Suppressor macrophage (primary cell): ENCODE measurements at regions not wholly inside any gene's neighbourhood (a gene's known extent, or its start where the extent isn't known, plus 50 kb on each side); places are given as distances from the start of the nearest gene placed in this dataset.
"Not testable (repeated sequence)": the region's sequence is repeated elsewhere in the genome, so short reads cannot be mapped to it uniquely, and the experiment has no call there.

Experiments
- DNase-seq, 4 experiments: peaks; one replicate each; pipeline ENCODE4 v3.0.0-alpha.2; 2020 to 2022

GRCh38 chr20:19874040-19874727, 116.1 kb downstream of the RIN2 start:
- DNase-seq, result no peak

GRCh38 chr20:19875376-19876221, 117.5 kb downstream of the RIN2 start:
- DNase-seq, result peak; percentile 25 to 58 (median 35)

- no peak for DNase-seq
These were observed 118.9 kb downstream of the RIN2 start for GRCh38 chr20:19876828-19877460.

- DNase-seq, result not testable (repeated sequence)
These were observed 121.8 kb downstream of the RIN2 start for GRCh38 chr20:19879874-19880255.

GRCh38 chr20:19880256-19881079, 122.4 kb downstream of the RIN2 start:
- DNase-seq, result peak in 3 of 4 experiments; percentile 13 to 53 (median 35)

- DNase-seq, result no peak
These were observed 123.2 kb downstream of the RIN2 start for GRCh38 chr20:19881080-19881840.

- DNase-seq, result no peak
These were observed 123.9 kb downstream of the RIN2 start for GRCh38 chr20:19881990-19882389.

GRCh38 chr20:19882446-19882845, 124.4 kb downstream of the RIN2 start:
- no peak for DNase-seq

- DNase-seq, result no peak
These were observed 125.4 kb downstream of the RIN2 start for GRCh38 chr20:19883501-19883900.

- DNase-seq, result no peak
These were observed 127.5 kb downstream of the RIN2 start for GRCh38 chr20:19885594-19885938.

GRCh38 chr20:19885939-19886660, 128.0 kb downstream of the RIN2 start:
- DNase-seq, result peak; percentile 36 to 56 (median 46)

GRCh38 chr20:19886661-19887288, 128.7 kb downstream of the RIN2 start:
- DNase-seq, result no peak

GRCh38 chr20:19887556-19888268, 129.4 kb upstream of the NAA20 start:
- no peak for DNase-seq

- no peak for DNase-seq
These were observed 128.9 kb upstream of the NAA20 start for GRCh38 chr20:19888269-19888671.

- peak in 2 of 4 experiments; percentile 4 to 30 for DNase-seq
These were observed 127.9 kb upstream of the NAA20 start for GRCh38 chr20:19889011-19889953.

GRCh38 chr20:19890445-19891051, 126.6 kb upstream of the NAA20 start:
- peak in 2 of 4 experiments; percentile 68 for DNase-seq

GRCh38 chr20:19893356-19893755, 123.8 kb upstream of the NAA20 start:
- no peak for DNase-seq

GRCh38 chr20:19895761-19896160, 121.4 kb upstream of the NAA20 start:
- DNase-seq, result no peak
